ENCODE measurements at regions not wholly inside any gene's neighbourhood (a gene's known extent, or its start where the extent isn't known, plus 50 kb on each side); places are given as distances from the start of the nearest gene placed in this dataset.

GRCh38 chr20:60624066-60624465 lies 628.0 kb upstream of the CDH4 start:
- DNase-seq (no peak), ATAC-seq (no peak)
- Mint-ChIP-seq H3K4me1 (no peaks in the 10 kb centered on the region), H3K27me3 (no peaks in the 10 kb centered on the region), H3K36me3 (no peaks in the 10 kb centered on the region), H3K9me3 (ENCODE audit: low read depth) (peaks cover 5% of the 10 kb centered on the region), H3K27ac (no peak overlapping the region), H3K4me3 (no peak overlapping the region)
- CTCF ChIA-PET = no interaction called here

- H3K4me1 Mint-ChIP-seq = no peaks in the 10 kb centered on the region
- H3K36me3 Mint-ChIP-seq = no peaks in the 10 kb centered on the region
- no peak overlapping the region for H3K4me3 Mint-ChIP-seq
- no peaks in the 10 kb centered on the region for H3K27me3 Mint-ChIP-seq
- H3K27ac Mint-ChIP-seq = no peak overlapping the region
- ATAC-seq = no peak
- CTCF ChIA-PET = no interaction called here
- H3K9me3 Mint-ChIP-seq (ENCODE audit: low read depth) = no peaks in the 10 kb centered on the region
- DNase-seq = no peak
Measured at GRCh38 chr20:60627751-60628565, 624.1 kb upstream of the CDH4 start.

GRCh38 chr20:60628749-60629148 lies 623.3 kb upstream of the CDH4 start:
- ATAC-seq = no peak
- CTCF ChIA-PET = no interaction called here
- Mint-ChIP-seq H3K9me3 (ENCODE audit: low read depth) (no peaks in the 10 kb centered on the region), H3K27me3 (no peaks in the 10 kb centered on the region), H3K4me1 (no peaks in the 10 kb centered on the region), H3K4me3 (no peak overlapping the region), H3K27ac (no peak overlapping the region), H3K36me3 (no peaks in the 10 kb centered on the region)
- DNase-seq = no peak

GRCh38 chr20:60629206-60629605 lies 622.9 kb upstream of the CDH4 start:
- no peak for ATAC-seq
- CTCF ChIA-PET = no interaction called here
- H3K4me3 Mint-ChIP-seq = no peak overlapping the region
- no peaks in the 10 kb centered on the region for H3K27me3 Mint-ChIP-seq
- no peak for DNase-seq
- H3K36me3 Mint-ChIP-seq = no peaks in the 10 kb centered on the region
- no peaks in the 10 kb centered on the region for H3K4me1 Mint-ChIP-seq
- H3K27ac Mint-ChIP-seq = no peak overlapping the region
- H3K9me3 Mint-ChIP-seq (ENCODE audit: low read depth) = no peaks in the 10 kb centered on the region

GRCh38 chr20:60630609-60631008 lies 621.5 kb upstream of the CDH4 start:
- no peaks in the 10 kb centered on the region for H3K9me3 Mint-ChIP-seq (ENCODE audit: low read depth)
- no peak overlapping the region for H3K27ac Mint-ChIP-seq
- H3K36me3 Mint-ChIP-seq = no peaks in the 10 kb centered on the region
- CTCF ChIA-PET = no interaction called here
- no peak for DNase-seq
- H3K4me3 Mint-ChIP-seq = no peak overlapping the region
- no peaks in the 10 kb centered on the region for H3K27me3 Mint-ChIP-seq
- H3K4me1 Mint-ChIP-seq = no peaks in the 10 kb centered on the region
- ATAC-seq = no peak

- H3K36me3 Mint-ChIP-seq = no peaks in the 10 kb centered on the region
Measured at GRCh38 chr20:60631585-60632287, 620.3 kb upstream of the CDH4 start.

GRCh38 chr20:60632391-60633262 lies 619.4 kb upstream of the CDH4 start:
- Mint-ChIP-seq H3K27ac (no peak overlapping the region), H3K36me3 (no peaks in the 10 kb centered on the region), H3K9me3 (ENCODE audit: low read depth) (peaks cover 2% of the 10 kb centered on the region), H3K27me3 (no peaks in the 10 kb centered on the region), H3K4me3 (no peak overlapping the region), H3K4me1 (no peaks in the 10 kb centered on the region)
- ATAC-seq (no peak), DNase-seq (no peak)
- CTCF ChIA-PET = no interaction called here

More at GRCh38 chr20:60631585-60632287, 620.3 kb upstream of the CDH4 start:
- CTCF ChIA-PET = no interaction called here
- ATAC-seq (no peak), DNase-seq (no peak)
- Mint-ChIP-seq H3K27me3 (no peaks in the 10 kb centered on the region), H3K9me3 (ENCODE audit: low read depth) (peaks cover 2% of the 10 kb centered on the region), H3K27ac (no peak overlapping the region), H3K4me3 (no peak overlapping the region), H3K4me1 (no peaks in the 10 kb centered on the region)

- CTCF ChIA-PET = no interaction called here
- Mint-ChIP-seq H3K36me3 (no peaks in the 10 kb centered on the region), H3K9me3 (ENCODE audit: low read depth) (peaks cover 2% of the 10 kb centered on the region)
Measured at GRCh38 chr20:60634491-60635172, 617.4 kb upstream of the CDH4 start.

GRCh38 chr20:60636417-60636816 lies 615.6 kb upstream of the CDH4 start:
- Mint-ChIP-seq H3K9me3 (ENCODE audit: low read depth) (peaks cover 2% of the 10 kb centered on the region), H3K4me1 (no peaks in the 10 kb centered on the region), H3K27me3 (no peaks in the 10 kb centered on the region), H3K27ac (no peak overlapping the region), H3K4me3 (no peak overlapping the region), H3K36me3 (no peaks in the 10 kb centered on the region)
- ATAC-seq = no peak
- CTCF ChIA-PET = no interaction called here
- no peak for DNase-seq

More at GRCh38 chr20:60634491-60635172, 617.4 kb upstream of the CDH4 start:
- DNase-seq (no peak), ATAC-seq (no peak)
- no peak overlapping the region for H3K4me3 Mint-ChIP-seq
- H3K4me1 Mint-ChIP-seq = no peaks in the 10 kb centered on the region
- H3K27ac Mint-ChIP-seq = no peak overlapping the region
- H3K27me3 Mint-ChIP-seq = no peaks in the 10 kb centered on the region

- no peak overlapping the region for H3K4me3 Mint-ChIP-seq
- ATAC-seq (no peak), DNase-seq (no peak)
- no peak overlapping the region for H3K27ac Mint-ChIP-seq
- no peaks in the 10 kb centered on the region for H3K27me3 Mint-ChIP-seq
- no peaks in the 10 kb centered on the region for H3K36me3 Mint-ChIP-seq
- no peaks in the 10 kb centered on the region for H3K4me1 Mint-ChIP-seq
- CTCF ChIA-PET = no interaction called here
- peaks cover 2% of the 10 kb centered on the region for H3K9me3 Mint-ChIP-seq (ENCODE audit: low read depth)
Measured at GRCh38 chr20:60637801-60638200, 614.3 kb upstream of the CDH4 start.

GRCh38 chr20:60638430-60639098 lies 613.5 kb upstream of the CDH4 start:
- H3K9me3 Mint-ChIP-seq (ENCODE audit: low read depth) = peaks cover 5% of the 10 kb centered on the region
- DNase-seq (no peak), ATAC-seq (no peak)
- no peak overlapping the region for H3K4me3 Mint-ChIP-seq
- H3K36me3 Mint-ChIP-seq = no peaks in the 10 kb centered on the region
- CTCF ChIA-PET = no interaction called here
- no peaks in the 10 kb centered on the region for H3K27me3 Mint-ChIP-seq
- H3K4me1 Mint-ChIP-seq = no peaks in the 10 kb centered on the region
- no peak overlapping the region for H3K27ac Mint-ChIP-seq

- no peak for ATAC-seq
- Mint-ChIP-seq H3K27ac (no peak overlapping the region), H3K4me1 (no peaks in the 10 kb centered on the region), H3K9me3 (ENCODE audit: low read depth) (peaks cover 3% of the 10 kb centered on the region), H3K4me3 (no peak overlapping the region), H3K27me3 (no peaks in the 10 kb centered on the region), H3K36me3 (no peaks in the 10 kb centered on the region)
- DNase-seq = no peak
- CTCF ChIA-PET = no interaction called here
Measured at GRCh38 chr20:60641879-60642447, 610.1 kb upstream of the CDH4 start.
